Stomach smooth muscle (tissue), 2 donors: ENCODE measurements at regions not wholly inside any gene's neighbourhood (a gene's known extent, or its start where the extent isn't known, plus 50 kb on each side); places are given as distances from the start of the nearest gene placed in this dataset.
"Not testable (repeated sequence)": the region's sequence is repeated elsewhere in the genome, so short reads cannot be mapped to it uniquely, and the experiment has no call there.

Experiments used
- H3K27ac ChIP-seq: one replicate; pipeline ENCODE4 v1.7.0; 2013; ENCODE audit warnings: mild to moderate bottlenecking, low read length, inconsistent platforms
- H3K27me3 ChIP-seq, 2 donors: one replicate each; pipeline ENCODE4 v1.7.0; 2013; ENCODE audit warnings: low read length in 2 of 2; ENCODE audit not compliant: insufficient read depth in 2 of 2, control insufficient read depth in 1 of 2
- H3K36me3 ChIP-seq, 2 donors: one replicate each; pipeline ENCODE4 v1.7.0; 2013; ENCODE audit warnings: low read length in 2 of 2; ENCODE audit not compliant: control insufficient read depth in 2 of 2, insufficient read depth in 2 of 2
- H3K4me1 ChIP-seq: one replicate; pipeline ENCODE4 v1.7.0; 2013; ENCODE audit warnings: low read length; ENCODE audit not compliant: control insufficient read depth, insufficient read depth
- H3K4me3 ChIP-seq, 2 donors: one replicate each; pipeline ENCODE4 v1.7.0; 2013; ENCODE audit warnings: low read length in 2 of 2
- H3K9ac ChIP-seq, 2 donors: one replicate each; pipeline ENCODE4 v1.7.0; 2013; ENCODE audit warnings: low read length in 2 of 2, mild to moderate bottlenecking in 1 of 2
- H3K9me3 ChIP-seq, 2 donors: one replicate each; pipeline ENCODE4 v1.7.0; 2013; ENCODE audit warnings: low read length in 2 of 2; ENCODE audit not compliant: control insufficient read depth in 2 of 2
- donor health status: healthy.
- donor health status: Pancreatic carcinoma.

DNA sequence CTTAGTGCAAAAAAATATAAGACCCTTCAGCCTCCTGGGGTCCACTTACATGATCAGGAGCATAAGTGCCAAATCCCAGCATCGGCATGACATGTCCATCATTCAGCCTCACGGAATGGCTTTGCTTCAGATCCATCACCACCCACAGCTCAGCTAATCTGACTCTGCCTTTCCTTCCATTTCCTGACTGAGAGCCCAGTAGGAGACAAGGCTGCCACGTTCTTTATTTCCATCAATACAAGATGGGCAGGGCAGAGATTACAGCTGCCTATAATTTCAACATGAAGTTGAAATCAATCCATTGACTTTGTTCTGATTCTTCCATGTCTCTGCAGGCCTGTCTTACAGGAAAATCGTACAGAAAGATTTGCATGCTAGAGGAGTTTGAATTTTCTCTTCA lies 76.4 kb upstream of the UCN3 start:
- peaks cover 0 to 3% of the 10 kb centered on the region in 2 donors for H3K27me3 ChIP-seq
- H3K9ac ChIP-seq, result no peak overlapping the region
- no peak overlapping the region for H3K4me3 ChIP-seq
- H3K9me3 ChIP-seq, result no peaks in the 10 kb centered on the region
- peaks cover 2% of the 10 kb centered on the region for H3K4me1 ChIP-seq
- H3K27ac ChIP-seq, result no peak overlapping the region
- H3K36me3 ChIP-seq, result no peaks in the 10 kb centered on the region

DNA sequence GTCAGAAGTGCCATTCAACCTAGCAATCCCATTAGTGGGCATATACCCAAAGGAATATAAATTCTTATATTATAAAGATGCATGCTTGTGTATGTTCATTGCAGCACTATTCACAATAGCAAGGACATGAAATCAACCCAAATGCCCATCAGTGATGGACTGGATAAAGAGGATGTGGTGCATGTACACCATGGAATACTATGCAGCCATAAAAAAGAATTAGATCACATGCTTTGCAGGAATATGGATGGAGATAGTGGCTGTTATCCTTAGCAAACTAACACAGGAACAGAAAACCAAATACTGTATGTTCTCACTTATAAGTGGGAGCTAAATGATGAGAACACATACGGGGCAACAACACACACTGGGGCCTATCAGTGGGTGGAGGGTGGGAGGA lies 75.5 kb upstream of the UCN3 start:
- H3K27ac ChIP-seq, H3K4me1 ChIP-seq, H3K36me3 ChIP-seq, H3K27me3 ChIP-seq, H3K9ac ChIP-seq, H3K9me3 ChIP-seq, H3K4me3 ChIP-seq: not testable (repeated sequence)

- Histone ChIP-seq H3K27ac (no peak overlapping the region), H3K4me3 (no peak overlapping the region), H3K4me1 (peaks cover 2% of the 10 kb centered on the region), H3K36me3 (no peaks in the 10 kb centered on the region), H3K9ac (no peak overlapping the region), H3K27me3 (no peaks in the 10 kb centered on the region), H3K9me3 (no peaks in the 10 kb centered on the region)
These were observed 73.1 kb upstream of the UCN3 start for GRCh38 chr10:5291501-5292195.

- Histone ChIP-seq H3K9me3 (no peaks in the 10 kb centered on the region), H3K36me3 (no peaks in the 10 kb centered on the region), H3K27ac (no peak overlapping the region), H3K4me3 (no peak overlapping the region), H3K4me1 (peaks cover 2% of the 10 kb centered on the region), H3K9ac (no peak overlapping the region), H3K27me3 (no peaks in the 10 kb centered on the region)
These were observed 72.5 kb upstream of the UCN3 start for GRCh38 chr10:5292196-5292735.

- H3K27ac ChIP-seq, H3K9ac ChIP-seq, H3K27me3 ChIP-seq, H3K4me1 ChIP-seq, H3K9me3 ChIP-seq, H3K4me3 ChIP-seq, H3K36me3 ChIP-seq: not testable (repeated sequence)
These were observed 71.8 kb upstream of the UCN3 start for GRCh38 chr10:5292970-5293369.

GRCh38 chr10:5293691-5294550 lies 70.8 kb upstream of the UCN3 start:
- no peaks in the 10 kb centered on the region for H3K36me3 ChIP-seq
- H3K9me3 ChIP-seq, result no peaks in the 10 kb centered on the region
- H3K4me1 ChIP-seq, result peaks cover 2% of the 10 kb centered on the region
- H3K27ac ChIP-seq, result no peak overlapping the region
- no peak overlapping the region for H3K9ac ChIP-seq
- no peaks in the 10 kb centered on the region for H3K27me3 ChIP-seq
- H3K4me3 ChIP-seq, result no peak overlapping the region

DNA sequence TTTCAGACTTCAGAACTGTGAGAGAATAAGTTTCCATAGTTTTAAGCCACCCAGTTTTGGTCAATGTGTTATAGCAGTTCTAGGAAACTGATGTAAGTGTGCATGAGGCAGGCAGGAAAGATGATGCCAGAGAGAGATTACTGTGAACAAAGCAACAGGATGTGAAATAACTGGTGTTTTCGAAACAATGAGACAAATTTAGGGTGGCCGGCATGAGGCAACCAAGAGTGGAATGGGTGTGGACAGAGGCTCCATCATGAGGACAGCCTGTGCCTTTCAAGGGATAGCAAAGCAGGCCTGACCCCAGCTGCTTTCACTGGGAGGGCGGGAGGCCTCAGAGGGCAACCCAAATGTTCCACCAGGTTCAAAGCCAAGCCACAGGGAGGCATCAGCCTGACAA lies 67.3 kb upstream of the UCN3 start:
- H3K27me3 ChIP-seq, result no peaks in the 10 kb centered on the region
- H3K4me1 ChIP-seq, result no peaks in the 10 kb centered on the region
- H3K27ac ChIP-seq, result no peak overlapping the region
- no peaks in the 10 kb centered on the region for H3K36me3 ChIP-seq
- H3K9ac ChIP-seq, result no peak overlapping the region
- no peaks in the 10 kb centered on the region for H3K9me3 ChIP-seq
- no peak overlapping the region for H3K4me3 ChIP-seq

GRCh38 chr10:5297996-5298395 lies 66.8 kb upstream of the UCN3 start:
- Histone ChIP-seq H3K4me3 (no peak overlapping the region), H3K36me3 (no peaks in the 10 kb centered on the region), H3K9ac (no peak overlapping the region), H3K4me1 (no peaks in the 10 kb centered on the region), H3K27ac (no peak overlapping the region), H3K9me3 (peaks cover 0 to under 1% of the 10 kb centered on the region in 2 donors), H3K27me3 (no peaks in the 10 kb centered on the region)

GRCh38 chr10:5299950-5300349 lies 64.8 kb upstream of the UCN3 start:
- no peaks in the 10 kb centered on the region for H3K4me1 ChIP-seq
- no peak overlapping the region for H3K4me3 ChIP-seq
- H3K9me3 ChIP-seq, result peaks cover 0 to 2% of the 10 kb centered on the region in 2 donors
- no peaks in the 10 kb centered on the region for H3K36me3 ChIP-seq
- no peak overlapping the region for H3K9ac ChIP-seq
- no peaks in the 10 kb centered on the region for H3K27me3 ChIP-seq
- no peak overlapping the region for H3K27ac ChIP-seq

GRCh38 chr10:5303504-5303903 lies 61.3 kb upstream of the UCN3 start:
- peaks cover 0 to 7% of the 10 kb centered on the region in 2 donors for H3K9me3 ChIP-seq
- no peaks in the 10 kb centered on the region for H3K4me1 ChIP-seq
- no peaks in the 10 kb centered on the region for H3K36me3 ChIP-seq
- H3K4me3 ChIP-seq, result no peak overlapping the region
- no peaks in the 10 kb centered on the region for H3K27me3 ChIP-seq
- no peak overlapping the region for H3K9ac ChIP-seq
- no peak overlapping the region for H3K27ac ChIP-seq

GRCh38 chr10:5305374-5305773 lies 59.4 kb upstream of the UCN3 start:
- Histone ChIP-seq H3K4me1 (no peaks in the 10 kb centered on the region), H3K36me3 (no peaks in the 10 kb centered on the region), H3K9me3 (peaks cover 0 to 7% of the 10 kb centered on the region in 2 donors), H3K27ac (no peak overlapping the region), H3K27me3 (no peaks in the 10 kb centered on the region), H3K9ac (no peak overlapping the region), H3K4me3 (no peak overlapping the region)
